ENCODE measurements at regions not wholly inside any gene's neighbourhood (a gene's known extent, or its start where the extent isn't known, plus 50 kb on each side); places are given as distances from the start of the nearest gene placed in this dataset.

DNA sequence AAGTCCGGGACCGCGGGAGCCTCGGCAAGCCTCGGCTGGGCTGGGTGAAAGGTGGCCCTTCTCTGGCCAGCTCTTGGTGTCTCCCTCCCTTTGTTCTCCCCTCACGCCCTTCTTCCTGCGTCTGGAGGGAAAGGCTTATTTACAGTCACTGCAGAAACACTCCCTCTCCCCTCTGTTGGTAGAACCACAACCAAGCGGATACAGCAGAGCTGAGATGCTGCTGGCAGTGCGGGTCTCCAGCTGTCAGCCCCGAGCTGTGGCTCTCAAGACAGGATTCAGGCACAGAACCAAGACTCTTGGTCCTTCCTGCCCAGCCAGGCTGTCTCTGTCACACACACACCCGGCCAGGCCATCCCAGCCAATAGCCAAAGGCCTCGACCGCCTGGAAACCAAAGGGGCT, 133.3 kb downstream of the ENGASE start:
- TF ChIP-seq, protein P1, sequence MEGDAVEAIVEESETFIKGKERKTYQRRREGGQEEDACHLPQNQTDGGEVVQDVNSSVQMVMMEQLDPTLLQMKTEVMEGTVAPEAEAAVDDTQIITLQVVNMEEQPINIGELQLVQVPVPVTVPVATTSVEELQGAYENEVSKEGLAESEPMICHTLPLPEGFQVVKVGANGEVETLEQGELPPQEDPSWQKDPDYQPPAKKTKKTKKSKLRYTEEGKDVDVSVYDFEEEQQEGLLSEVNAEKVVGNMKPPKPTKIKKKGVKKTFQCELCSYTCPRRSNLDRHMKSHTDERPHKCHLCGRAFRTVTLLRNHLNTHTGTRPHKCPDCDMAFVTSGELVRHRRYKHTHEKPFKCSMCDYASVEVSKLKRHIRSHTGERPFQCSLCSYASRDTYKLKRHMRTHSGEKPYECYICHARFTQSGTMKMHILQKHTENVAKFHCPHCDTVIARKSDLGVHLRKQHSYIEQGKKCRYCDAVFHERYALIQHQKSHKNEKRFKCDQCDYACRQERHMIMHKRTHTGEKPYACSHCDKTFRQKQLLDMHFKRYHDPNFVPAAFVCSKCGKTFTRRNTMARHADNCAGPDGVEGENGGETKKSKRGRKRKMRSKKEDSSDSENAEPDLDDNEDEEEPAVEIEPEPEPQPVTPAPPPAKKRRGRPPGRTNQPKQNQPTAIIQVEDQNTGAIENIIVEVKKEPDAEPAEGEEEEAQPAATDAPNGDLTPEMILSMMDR (IDR thresholded peaks at IDR 0.05) = no peak
- TF ChIP-seq POLR2AphosphoS5 (IDR thresholded peaks at IDR 0.05) (no peak), POLR2A (IDR thresholded peaks at IDR 0.05) (no peak), EP300 (IDR thresholded peaks at IDR 0.05) (no peak)
- Histone ChIP-seq H3K36me3 (no peaks in the 10 kb centered on the region), H3K9me3 (no peaks in the 10 kb centered on the region), H3K27ac (no peak overlapping the region), H3K4me3 (no peak overlapping the region), H3K4me1 (no peaks in the 10 kb centered on the region), H3K27me3 (peaks cover 79% of the 10 kb centered on the region)
- ATAC-seq = no peak
- 42% methylated on average over 7 of the region's 13 CpGs; no CpG with 5 or more reads in 1 of the 2 donors for WGBS, 2 donors (ENCODE audit: low coverage in 1 of 2)

DNA sequence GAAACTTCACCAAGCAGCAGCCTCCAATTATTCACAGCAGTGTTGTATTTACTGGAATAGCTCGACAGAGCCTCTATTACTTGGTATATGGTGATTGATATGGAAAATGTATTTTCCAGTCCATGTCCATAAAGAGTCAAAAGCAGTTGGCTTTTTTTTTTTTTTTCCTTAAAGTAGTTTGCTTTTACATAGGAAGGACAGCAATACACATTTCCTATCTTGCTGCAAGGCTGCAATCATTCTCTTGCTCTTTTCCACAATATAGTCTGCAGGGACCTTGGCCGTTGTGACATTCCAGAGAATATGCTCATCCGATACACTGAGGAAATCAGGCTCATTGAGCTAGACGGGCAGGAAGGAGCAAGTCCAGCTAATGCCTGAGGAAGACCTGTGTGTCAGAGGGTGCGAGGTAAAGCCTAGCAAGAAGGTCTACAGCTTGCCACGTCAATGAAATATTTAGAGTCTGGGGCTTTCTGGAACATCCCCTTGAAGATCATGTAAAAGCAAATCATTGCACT, 131.1 kb downstream of the ENGASE start:
- Histone ChIP-seq H3K27ac (no peak overlapping the region), H3K4me1 (no peaks in the 10 kb centered on the region), H3K9me3 (no peaks in the 10 kb centered on the region), H3K27me3 (peaks cover 79% of the 10 kb centered on the region), H3K36me3 (no peaks in the 10 kb centered on the region), H3K4me3 (no peak overlapping the region)
- WGBS, 2 donors (ENCODE audit: low coverage in 1 of 2) = 53 to 66% methylated on average over 3 to 6 of the region's 6 CpGs
- ATAC-seq = no peak
- TF ChIP-seq POLR2AphosphoS5 (IDR thresholded peaks at IDR 0.05) = no peak
- no peak for TF ChIP-seq EP300 (IDR thresholded peaks at IDR 0.05)
- TF ChIP-seq, protein P1 (IDR thresholded peaks at IDR 0.05) = no peak
- TF ChIP-seq POLR2A (IDR thresholded peaks at IDR 0.05) = no peak

- Histone ChIP-seq H3K27ac (no peak overlapping the region), H3K4me1 (no peaks in the 10 kb centered on the region), H3K9me3 (no peaks in the 10 kb centered on the region), H3K27me3 (peaks cover 79% of the 10 kb centered on the region), H3K36me3 (no peaks in the 10 kb centered on the region), H3K4me3 (no peak overlapping the region)
- WGBS, 2 donors (ENCODE audit: low coverage in 1 of 2) = 82 to 93% methylated on average over 5 to 11 of the region's 20 CpGs
- no peak for ATAC-seq
- no peak for TF ChIP-seq EP300 (IDR thresholded peaks at IDR 0.05)
- TF ChIP-seq, protein P1 (IDR thresholded peaks at IDR 0.05) = no peak
- TF ChIP-seq POLR2A (IDR thresholded peaks at IDR 0.05) = no peak
- TF ChIP-seq POLR2AphosphoS5 (IDR thresholded peaks at IDR 0.05) = no peak
Measured at GRCh38 chr17:79204261-79204660, 129.6 kb downstream of the ENGASE start.

DNA sequence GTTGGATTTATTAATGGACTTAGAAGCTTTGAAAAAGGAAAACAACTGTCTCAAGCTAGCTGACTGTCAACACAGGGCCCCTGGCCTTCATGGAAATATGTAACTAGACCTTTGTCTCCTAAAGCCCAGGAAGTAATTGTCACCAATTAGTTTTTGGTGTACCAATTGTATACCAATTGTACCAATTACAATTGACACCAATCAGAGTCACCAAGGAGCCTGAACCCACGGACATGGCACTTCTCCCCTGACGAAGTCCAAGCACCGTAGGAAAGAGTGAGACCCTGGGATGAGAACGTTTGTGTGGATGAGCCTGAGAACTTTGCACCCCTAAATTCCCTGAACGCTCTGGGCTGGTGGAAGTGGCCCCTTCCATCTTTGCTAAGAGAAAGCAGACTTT, 129.0 kb downstream of the ENGASE start:
- H3K36me3 ChIP-seq = no peaks in the 10 kb centered on the region
- H3K9me3 ChIP-seq = no peaks in the 10 kb centered on the region
- H3K27me3 ChIP-seq = peaks cover 79% of the 10 kb centered on the region
- no peaks in the 10 kb centered on the region for H3K4me1 ChIP-seq
- 82 to 90% methylated on average over 2 to 3 of the region's 5 CpGs for WGBS, 2 donors (ENCODE audit: low coverage in 1 of 2)
- no peak overlapping the region for H3K4me3 ChIP-seq
- H3K27ac ChIP-seq = no peak overlapping the region
- no peak for ATAC-seq
- TF ChIP-seq EP300 (IDR thresholded peaks at IDR 0.05) (no peak), POLR2AphosphoS5 (IDR thresholded peaks at IDR 0.05) (no peak), POLR2A (IDR thresholded peaks at IDR 0.05) (no peak)
- TF ChIP-seq, protein P1 (IDR thresholded peaks at IDR 0.05) = no peak

- WGBS, 2 donors (ENCODE audit: low coverage in 1 of 2) = no CpG with 5 or more reads among the region's 9 CpGs
- no peaks in the 10 kb centered on the region for H3K36me3 ChIP-seq
- TF ChIP-seq EP300 (IDR thresholded peaks at IDR 0.05) (no peak), POLR2AphosphoS5 (IDR thresholded peaks at IDR 0.05) (no peak), POLR2A (IDR thresholded peaks at IDR 0.05) (no peak)
- TF ChIP-seq, protein P1 (IDR thresholded peaks at IDR 0.05) = no peak
- H3K27me3 ChIP-seq = peaks cover 79% of the 10 kb centered on the region
- no peak for ATAC-seq
- no peak overlapping the region for H3K27ac ChIP-seq
- no peaks in the 10 kb centered on the region for H3K9me3 ChIP-seq
- no peak overlapping the region for H3K4me3 ChIP-seq
- no peaks in the 10 kb centered on the region for H3K4me1 ChIP-seq
Measured at GRCh38 chr17:79203016-79203415, 128.4 kb downstream of the ENGASE start.
